ENCODE measurements at regions not wholly inside any gene's neighbourhood (a gene's known extent, or its start where the extent isn't known, plus 50 kb on each side); places are given as distances from the start of the nearest gene placed in this dataset.
"Not testable (repeated sequence)": the region's sequence is repeated elsewhere in the genome, so short reads cannot be mapped to it uniquely, and the experiment has no call there.

DNA sequence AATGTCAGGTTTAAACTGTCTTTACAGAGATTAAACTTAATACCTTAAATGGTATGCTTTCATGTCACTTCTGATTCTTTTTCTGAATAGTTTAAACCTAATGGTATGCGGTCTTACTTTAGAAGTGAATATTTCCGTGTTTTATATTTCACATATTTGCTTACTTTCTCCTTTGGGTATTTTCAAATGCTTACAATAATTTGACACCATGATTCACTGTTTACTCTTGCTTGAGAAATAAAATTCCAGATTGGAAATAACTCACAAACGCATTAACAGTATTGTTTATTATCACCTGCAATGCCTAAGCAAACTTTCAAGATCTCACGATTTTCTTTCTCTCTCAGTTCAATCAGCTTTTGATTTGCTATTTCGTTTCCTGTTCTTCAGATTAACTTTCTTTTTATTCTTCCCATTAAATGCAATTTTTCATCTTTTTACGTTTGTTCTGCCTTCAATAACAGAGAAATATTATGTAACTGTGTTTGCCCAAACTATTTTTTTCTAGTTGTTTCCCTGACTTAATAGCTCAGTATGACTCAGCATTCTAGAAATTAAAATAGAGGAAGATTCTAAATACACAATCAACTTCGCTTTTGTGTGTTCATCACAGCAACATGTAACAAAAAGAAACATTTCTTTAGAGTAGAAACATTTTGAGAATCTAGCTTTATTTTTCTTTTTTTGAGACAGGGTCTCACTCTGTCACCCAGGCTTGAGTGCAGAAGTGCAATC lies 955.5 kb upstream of the PRKX start:
- DNase-seq: no peak

GRCh38 chrX:4663085-4663484 lies 949.6 kb upstream of the PRKX start:
- DNase-seq: no peak

GRCh38 chrX:4661771-4662170 lies 948.3 kb upstream of the PRKX start:
- DNase-seq: no peak

GRCh38 chrX:4656419-4656818 lies 943.0 kb upstream of the PRKX start:
- no peak for DNase-seq

GRCh38 chrX:4655743-4656142 lies 942.3 kb upstream of the PRKX start:
- no peak for DNase-seq

DNA sequence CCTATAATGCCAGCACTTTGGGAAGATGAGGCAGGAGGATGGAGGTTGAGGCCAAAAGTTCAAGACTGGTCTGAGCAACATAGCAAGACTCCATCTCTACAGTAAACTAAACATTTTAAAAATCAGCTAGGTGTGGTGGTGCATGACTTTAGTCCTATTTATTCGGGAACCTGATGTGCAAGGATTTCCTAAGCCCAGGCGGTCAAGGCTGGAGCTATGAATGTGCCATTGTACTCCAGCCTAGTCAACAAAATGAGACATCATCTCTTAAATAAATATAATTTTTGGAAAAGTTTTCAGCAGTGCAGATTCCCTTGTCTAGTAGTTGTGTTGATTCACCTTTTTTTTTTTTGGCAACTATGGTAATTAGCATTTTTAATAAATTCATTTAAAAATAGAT lies 928.7 kb upstream of the PRKX start:
- no peak for DNase-seq

- DNase-seq: no peak
These were observed 924.6 kb upstream of the PRKX start for GRCh38 chrX:4638036-4638435.

DNA sequence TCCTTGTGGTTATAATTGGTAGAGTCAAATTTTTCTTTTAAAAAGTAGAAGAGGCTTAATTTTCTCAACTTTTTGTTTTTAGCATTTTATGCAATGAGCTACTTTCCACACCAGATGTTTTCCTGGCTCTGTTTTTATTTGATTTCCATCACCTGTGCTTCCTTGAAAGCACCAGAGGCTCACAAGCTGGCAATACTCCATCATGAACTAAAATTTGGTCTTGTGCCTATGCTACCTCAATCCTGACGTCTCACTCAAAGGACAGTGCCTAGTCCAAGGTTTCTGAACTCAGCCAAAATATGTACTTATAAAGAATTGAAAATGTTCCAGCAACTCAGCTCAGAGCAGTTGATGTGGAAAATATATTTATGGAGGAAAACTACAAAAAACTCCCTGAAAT lies 914.0 kb upstream of the PRKX start:
- no peak for DNase-seq

GRCh38 chrX:4622486-4623167 lies 909.2 kb upstream of the PRKX start:
- no peak for DNase-seq

DNA sequence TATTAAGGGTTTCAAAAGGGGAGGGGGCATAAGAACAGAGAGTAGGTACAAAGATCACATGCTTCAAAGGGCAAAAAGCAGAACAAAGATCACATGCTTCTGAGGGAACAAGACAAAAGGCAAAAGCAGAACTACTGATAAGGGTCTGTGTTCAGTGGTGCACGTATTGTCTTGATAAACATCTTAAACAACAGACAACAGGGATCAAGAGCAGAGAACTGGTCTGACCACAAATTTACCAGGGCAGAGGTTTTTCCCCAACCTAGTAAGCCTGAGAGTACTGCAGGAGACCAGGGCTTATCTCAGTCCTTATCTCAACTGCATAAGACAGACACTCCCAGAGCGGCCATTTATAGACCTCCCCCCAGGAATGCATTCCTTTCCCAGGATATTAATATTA lies 900.2 kb upstream of the PRKX start:
- DNase-seq: not testable (repeated sequence)

DNA sequence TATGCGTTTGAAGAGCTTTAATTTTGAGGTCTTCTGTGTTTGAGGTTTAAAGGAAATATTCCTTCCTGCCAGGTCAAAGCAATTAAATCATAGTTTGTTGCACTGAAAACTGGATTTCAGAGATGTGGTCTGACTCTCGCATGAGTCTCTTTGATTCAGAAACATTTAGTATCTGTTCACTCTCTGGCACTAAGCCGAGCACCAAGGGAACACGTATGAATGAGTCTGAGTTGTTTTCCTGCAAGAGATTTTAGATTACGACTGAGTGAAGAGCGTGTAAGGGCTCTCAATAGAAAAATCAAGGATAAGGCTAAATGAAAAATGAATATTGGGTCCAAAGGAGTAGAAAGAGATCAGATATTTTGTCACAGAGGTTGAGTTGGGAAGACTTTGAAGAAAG lies 875.4 kb upstream of the PRKX start:
- DNase-seq: no peak

- DNase-seq: no peak
These were observed 875.0 kb upstream of the PRKX start for GRCh38 chrX:4588466-4588865.

GRCh38 chrX:4588056-4588455 lies 874.6 kb upstream of the PRKX start:
- no peak for DNase-seq

DNA sequence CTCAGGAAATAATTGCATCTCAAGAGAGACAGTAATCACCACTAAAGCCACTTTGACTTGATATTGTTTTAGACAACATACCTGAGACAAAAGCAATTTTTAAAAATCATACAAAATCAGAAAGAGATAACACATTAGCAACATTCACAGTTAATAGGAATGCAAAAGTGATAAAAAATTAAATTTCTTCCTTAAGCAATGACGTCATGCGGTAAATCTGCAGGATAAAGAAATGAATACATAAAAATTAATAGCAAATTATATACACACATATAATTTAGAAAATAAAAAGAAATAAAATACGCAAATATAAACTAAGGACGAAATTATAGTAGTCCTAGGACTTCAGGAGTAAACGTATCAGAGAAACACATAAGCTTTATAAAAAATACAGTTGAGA lies 866.5 kb upstream of the PRKX start:
- DNase-seq: no peak

GRCh38 chrX:4579480-4579879 lies 866.0 kb upstream of the PRKX start:
- DNase-seq: no peak

GRCh38 chrX:4572691-4573090 lies 859.2 kb upstream of the PRKX start:
- DNase-seq: no peak

GRCh38 chrX:4570151-4570550 lies 856.7 kb upstream of the PRKX start:
- no peak for DNase-seq

GRCh38 chrX:4560192-4560591 lies 846.7 kb upstream of the PRKX start:
- DNase-seq: no peak

GRCh38 chrX:4550018-4550417 lies 836.6 kb upstream of the PRKX start:
- no peak for DNase-seq

GRCh38 chrX:4547213-4547836 lies 833.9 kb upstream of the PRKX start:
- no peak for DNase-seq

GRCh38 chrX:4546178-4546577 lies 832.7 kb upstream of the PRKX start:
- DNase-seq: not testable (repeated sequence)

GRCh38 chrX:4528247-4528646 lies 814.8 kb upstream of the PRKX start:
- DNase-seq: no peak

DNA sequence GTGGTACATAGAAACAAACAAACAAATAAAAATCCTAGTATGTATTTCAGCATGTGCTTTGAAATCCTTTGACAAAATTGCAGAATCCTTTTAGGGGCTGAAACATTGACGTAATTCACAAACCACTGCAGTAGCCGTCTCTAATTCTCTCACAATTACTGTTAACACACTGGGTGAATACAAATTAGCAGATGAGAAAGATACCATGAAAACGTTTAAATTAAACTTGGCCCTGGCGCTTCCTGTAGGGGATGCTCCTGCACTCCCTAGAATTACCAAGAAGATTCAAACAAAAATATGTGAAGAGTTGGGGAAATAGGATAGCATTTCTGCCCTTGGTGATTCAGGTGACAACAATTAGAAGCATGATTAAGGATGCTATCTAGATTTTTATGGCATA lies 772.5 kb upstream of the PRKX start:
- no peak for DNase-seq

DNA sequence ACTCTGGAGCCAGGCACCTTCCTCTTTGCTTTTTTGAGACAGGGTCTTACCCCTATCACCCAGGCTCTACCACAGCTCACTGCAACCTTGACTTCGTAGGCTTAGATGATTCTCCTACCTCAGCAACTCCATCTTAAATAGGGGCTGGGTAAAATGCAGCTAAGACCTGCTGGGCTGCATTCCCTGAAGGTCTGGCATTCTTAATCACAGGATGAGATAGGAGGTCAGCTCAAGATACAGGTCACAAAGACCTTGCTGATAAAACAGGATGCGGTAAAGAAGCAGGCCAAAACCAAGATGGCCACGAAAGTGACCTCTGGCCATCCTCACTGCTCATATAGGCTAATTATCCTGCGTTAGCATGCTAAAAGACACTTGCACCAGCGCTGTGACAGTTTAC lies 770.8 kb upstream of the PRKX start:
- DNase-seq: no peak
